SU-DHL-6 (cell line): ENCODE measurements at regions not wholly inside any gene's neighbourhood (a gene's known extent, or its start where the extent isn't known, plus 50 kb on each side); places are given as distances from the start of the nearest gene placed in this dataset.

ENCODE experiments used
- EZH2phosphoT487 ChIP-seq: fragments of 200-600 bp; sonication (generic), shearing (Covaris generic); conservative IDR thresholded peaks from 2 replicates; pipeline ENCODE4 v1.6.1; 2018; ENCODE audit warnings: mild to moderate bottlenecking, antibody characterized with exemption, low read length, moderate library complexity, mixed read lengths
- TF ChIP-seq, protein P1 (sequence below): fragments of 200-600 bp; sonication (generic); IDR thresholded peaks from one replicate; pipeline ENCODE4 v1.5.1; 2017; ENCODE audit warnings: antibody characterized with exemption, mild to moderate bottlenecking, low read length, moderate library complexity; ENCODE audit not compliant: insufficient read depth, poor library complexity, severe bottlenecking

DNA sequence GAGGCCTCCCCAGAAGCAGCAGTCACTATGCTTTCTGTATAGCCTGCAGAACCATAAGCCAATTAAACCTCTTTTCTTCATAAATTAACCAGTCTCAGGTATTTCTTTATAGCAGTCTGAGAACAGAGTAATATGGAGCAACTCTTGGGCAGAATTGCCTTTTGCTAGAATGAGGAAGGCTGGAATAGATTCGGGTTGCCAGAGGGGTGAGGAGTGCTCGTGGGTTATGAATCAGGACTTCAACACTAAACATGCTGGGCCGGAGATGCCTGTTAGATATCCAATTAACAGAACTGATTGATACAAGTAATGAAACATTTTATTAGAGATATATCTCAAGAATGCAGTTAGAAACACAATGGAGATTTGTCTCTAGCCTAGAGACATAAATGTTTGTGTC, 140.9 kb upstream of the MAP3K1 start:
- TF ChIP-seq, protein P1, sequence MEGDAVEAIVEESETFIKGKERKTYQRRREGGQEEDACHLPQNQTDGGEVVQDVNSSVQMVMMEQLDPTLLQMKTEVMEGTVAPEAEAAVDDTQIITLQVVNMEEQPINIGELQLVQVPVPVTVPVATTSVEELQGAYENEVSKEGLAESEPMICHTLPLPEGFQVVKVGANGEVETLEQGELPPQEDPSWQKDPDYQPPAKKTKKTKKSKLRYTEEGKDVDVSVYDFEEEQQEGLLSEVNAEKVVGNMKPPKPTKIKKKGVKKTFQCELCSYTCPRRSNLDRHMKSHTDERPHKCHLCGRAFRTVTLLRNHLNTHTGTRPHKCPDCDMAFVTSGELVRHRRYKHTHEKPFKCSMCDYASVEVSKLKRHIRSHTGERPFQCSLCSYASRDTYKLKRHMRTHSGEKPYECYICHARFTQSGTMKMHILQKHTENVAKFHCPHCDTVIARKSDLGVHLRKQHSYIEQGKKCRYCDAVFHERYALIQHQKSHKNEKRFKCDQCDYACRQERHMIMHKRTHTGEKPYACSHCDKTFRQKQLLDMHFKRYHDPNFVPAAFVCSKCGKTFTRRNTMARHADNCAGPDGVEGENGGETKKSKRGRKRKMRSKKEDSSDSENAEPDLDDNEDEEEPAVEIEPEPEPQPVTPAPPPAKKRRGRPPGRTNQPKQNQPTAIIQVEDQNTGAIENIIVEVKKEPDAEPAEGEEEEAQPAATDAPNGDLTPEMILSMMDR = no peak
- no peak for TF ChIP-seq EZH2phosphoT487
